Stomach (tissue), 4 donors: ENCODE measurements at regions not wholly inside any gene's neighbourhood (a gene's known extent, or its start where the extent isn't known, plus 50 kb on each side); places are given as distances from the start of the nearest gene placed in this dataset.

Experiments
- EP300 ChIP-seq: sonication (generic); formaldehyde crosslinking; IDR thresholded peaks from one replicate; pipeline ENCODE4 v1.6.1; 2017; ENCODE audit warnings: antibody characterized with exemption
- TF ChIP-seq, protein P1 (sequence below), 7 experiments: fragments of 450-650 bp in 4 of 7; fragments of 200-600 bp in 3 of 7; sonication (generic) in 3 of 7; IDR thresholded peaks; one replicate each; pipeline ENCODE4 v1.5.1; 2016 to 2019; ENCODE audit warnings: antibody characterized with exemption in 7 of 7, control low read depth in 2 of 7, mild to moderate bottlenecking in 1 of 7

DNA sequence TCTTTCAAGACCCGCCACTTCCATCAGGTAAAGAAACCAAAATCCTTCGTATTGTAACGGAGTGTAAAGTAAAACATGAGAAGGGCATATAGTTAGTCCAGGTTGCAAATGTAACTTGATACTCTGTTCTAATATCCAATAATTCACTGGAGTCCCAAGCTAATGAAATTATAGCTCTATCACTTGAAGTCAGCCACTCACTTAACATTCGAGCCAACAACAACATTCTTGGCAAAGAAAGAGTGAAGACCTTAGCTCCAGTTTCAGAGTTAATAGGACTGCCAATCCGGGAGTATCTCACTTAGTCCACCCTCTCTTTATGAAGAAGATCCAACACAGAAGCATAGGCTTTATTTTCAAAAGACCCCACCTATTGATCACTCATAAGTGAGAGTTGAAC, 298.0 kb upstream of the SOX11 start:
- TF ChIP-seq, protein P1, sequence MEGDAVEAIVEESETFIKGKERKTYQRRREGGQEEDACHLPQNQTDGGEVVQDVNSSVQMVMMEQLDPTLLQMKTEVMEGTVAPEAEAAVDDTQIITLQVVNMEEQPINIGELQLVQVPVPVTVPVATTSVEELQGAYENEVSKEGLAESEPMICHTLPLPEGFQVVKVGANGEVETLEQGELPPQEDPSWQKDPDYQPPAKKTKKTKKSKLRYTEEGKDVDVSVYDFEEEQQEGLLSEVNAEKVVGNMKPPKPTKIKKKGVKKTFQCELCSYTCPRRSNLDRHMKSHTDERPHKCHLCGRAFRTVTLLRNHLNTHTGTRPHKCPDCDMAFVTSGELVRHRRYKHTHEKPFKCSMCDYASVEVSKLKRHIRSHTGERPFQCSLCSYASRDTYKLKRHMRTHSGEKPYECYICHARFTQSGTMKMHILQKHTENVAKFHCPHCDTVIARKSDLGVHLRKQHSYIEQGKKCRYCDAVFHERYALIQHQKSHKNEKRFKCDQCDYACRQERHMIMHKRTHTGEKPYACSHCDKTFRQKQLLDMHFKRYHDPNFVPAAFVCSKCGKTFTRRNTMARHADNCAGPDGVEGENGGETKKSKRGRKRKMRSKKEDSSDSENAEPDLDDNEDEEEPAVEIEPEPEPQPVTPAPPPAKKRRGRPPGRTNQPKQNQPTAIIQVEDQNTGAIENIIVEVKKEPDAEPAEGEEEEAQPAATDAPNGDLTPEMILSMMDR (IDR thresholded peaks at IDR 0.05), result no peak
- TF ChIP-seq EP300, result no peak
